ENCODE measurements at regions not wholly inside any gene's neighbourhood (a gene's known extent, or its start where the extent isn't known, plus 50 kb on each side); places are given as distances from the start of the nearest gene placed in this dataset.

DNA sequence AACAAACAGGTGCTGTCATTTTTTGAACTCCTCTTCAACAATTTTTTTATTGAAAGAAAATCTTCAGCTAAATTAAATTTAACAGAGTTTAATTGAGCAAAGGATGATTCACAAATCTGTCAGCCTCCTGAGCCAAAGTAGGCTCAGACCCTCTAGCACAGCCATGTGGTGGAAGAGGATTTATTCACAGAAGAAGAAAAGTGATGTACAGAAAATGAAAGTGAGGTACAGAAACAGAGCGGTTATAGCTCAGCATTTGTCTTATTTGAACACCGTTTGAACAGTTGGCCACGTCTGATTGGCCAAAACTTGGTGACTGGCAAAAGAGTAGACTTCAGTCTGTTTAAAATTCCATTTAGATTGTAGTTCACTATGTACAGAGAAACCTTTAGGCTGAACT lies 217.3 kb downstream of the SPANXN1 start:
- Histone ChIP-seq H3K4me3 (no peak overlapping the region), H3K4me1 (no peaks in the 10 kb centered on the region), H3K36me3 (no peaks in the 10 kb centered on the region), H3K27me3 (no peaks in the 10 kb centered on the region), H3K9me3 (no peaks in the 10 kb centered on the region), H3K27ac (no peak overlapping the region)
- no peak for DNase-seq
- no peak for TF ChIP-seq POLR2A (IDR thresholded peaks at IDR 0.05)
- TF ChIP-seq, protein P1, sequence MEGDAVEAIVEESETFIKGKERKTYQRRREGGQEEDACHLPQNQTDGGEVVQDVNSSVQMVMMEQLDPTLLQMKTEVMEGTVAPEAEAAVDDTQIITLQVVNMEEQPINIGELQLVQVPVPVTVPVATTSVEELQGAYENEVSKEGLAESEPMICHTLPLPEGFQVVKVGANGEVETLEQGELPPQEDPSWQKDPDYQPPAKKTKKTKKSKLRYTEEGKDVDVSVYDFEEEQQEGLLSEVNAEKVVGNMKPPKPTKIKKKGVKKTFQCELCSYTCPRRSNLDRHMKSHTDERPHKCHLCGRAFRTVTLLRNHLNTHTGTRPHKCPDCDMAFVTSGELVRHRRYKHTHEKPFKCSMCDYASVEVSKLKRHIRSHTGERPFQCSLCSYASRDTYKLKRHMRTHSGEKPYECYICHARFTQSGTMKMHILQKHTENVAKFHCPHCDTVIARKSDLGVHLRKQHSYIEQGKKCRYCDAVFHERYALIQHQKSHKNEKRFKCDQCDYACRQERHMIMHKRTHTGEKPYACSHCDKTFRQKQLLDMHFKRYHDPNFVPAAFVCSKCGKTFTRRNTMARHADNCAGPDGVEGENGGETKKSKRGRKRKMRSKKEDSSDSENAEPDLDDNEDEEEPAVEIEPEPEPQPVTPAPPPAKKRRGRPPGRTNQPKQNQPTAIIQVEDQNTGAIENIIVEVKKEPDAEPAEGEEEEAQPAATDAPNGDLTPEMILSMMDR (IDR thresholded peaks at IDR 0.05): no peak

- Histone ChIP-seq H3K9me3 (no peaks in the 10 kb centered on the region), H3K27me3 (no peaks in the 10 kb centered on the region), H3K36me3 (no peaks in the 10 kb centered on the region), H3K4me1 (no peaks in the 10 kb centered on the region), H3K27ac (no peak overlapping the region), H3K4me3 (no peak overlapping the region)
- TF ChIP-seq, protein P1 (IDR thresholded peaks at IDR 0.05): no peak
- TF ChIP-seq POLR2A (IDR thresholded peaks at IDR 0.05): no peak
- no peak for DNase-seq
Measured at GRCh38 chrX:145475725-145476124, 228.4 kb downstream of the SPANXN1 start.

DNA sequence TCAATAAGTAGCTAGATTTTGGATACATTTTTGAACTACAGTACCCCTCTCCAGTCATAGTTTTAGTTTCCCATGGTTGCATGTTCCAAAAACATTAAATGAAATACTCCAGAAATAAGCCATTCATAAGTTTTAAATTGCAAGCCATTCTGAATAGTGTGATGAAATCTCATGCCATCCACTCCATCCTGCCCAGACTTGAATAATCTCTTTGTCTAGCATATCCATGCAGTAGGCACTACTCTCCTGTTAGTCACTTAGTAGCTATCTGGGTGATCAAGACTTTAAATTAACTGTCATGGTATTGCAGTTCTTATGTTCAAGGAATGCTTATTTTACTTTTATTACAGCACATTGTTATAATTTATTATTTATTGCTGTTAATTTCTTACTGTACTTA lies 237.4 kb downstream of the SPANXN1 start:
- Histone ChIP-seq H3K36me3 (no peaks in the 10 kb centered on the region), H3K9me3 (no peaks in the 10 kb centered on the region), H3K27ac (no peak overlapping the region), H3K27me3 (no peaks in the 10 kb centered on the region), H3K4me1 (no peaks in the 10 kb centered on the region), H3K4me3 (no peak overlapping the region)
- no peak for DNase-seq
- TF ChIP-seq POLR2A (IDR thresholded peaks at IDR 0.05): no peak
- TF ChIP-seq, protein P1 (IDR thresholded peaks at IDR 0.05): no peak

GRCh38 chrX:145502670-145503069 lies 255.4 kb downstream of the SPANXN1 start:
- H3K4me1 ChIP-seq: no peaks in the 10 kb centered on the region
- no peaks in the 10 kb centered on the region for H3K36me3 ChIP-seq
- no peak overlapping the region for H3K27ac ChIP-seq
- no peak overlapping the region for H3K4me3 ChIP-seq
- DNase-seq: no peak
- no peaks in the 10 kb centered on the region for H3K9me3 ChIP-seq
- no peaks in the 10 kb centered on the region for H3K27me3 ChIP-seq
- TF ChIP-seq, protein P1 (IDR thresholded peaks at IDR 0.05): no peak
- TF ChIP-seq POLR2A (IDR thresholded peaks at IDR 0.05): no peak

DNA sequence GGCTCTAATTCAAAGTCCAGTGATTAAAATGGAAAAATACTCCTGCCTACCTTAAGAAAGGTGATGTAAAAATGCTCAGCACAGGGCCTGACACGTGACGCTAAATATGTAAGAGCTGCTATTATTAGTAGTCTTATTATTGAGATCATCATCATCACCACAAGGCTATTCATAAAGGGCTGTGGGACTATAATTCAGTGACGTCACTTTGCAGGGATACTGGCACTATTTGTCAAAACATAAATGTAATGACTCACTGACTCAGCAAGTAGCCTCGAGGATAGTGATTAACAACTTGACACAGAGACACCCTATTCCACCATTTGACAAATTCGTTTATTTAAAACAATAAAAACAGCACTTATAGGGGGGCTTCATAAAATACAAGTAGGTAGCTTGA lies 258.9 kb downstream of the SPANXN1 start:
- no peak for DNase-seq
- Histone ChIP-seq H3K27me3 (no peaks in the 10 kb centered on the region), H3K9me3 (no peaks in the 10 kb centered on the region), H3K27ac (no peak overlapping the region), H3K4me3 (no peak overlapping the region), H3K36me3 (no peaks in the 10 kb centered on the region), H3K4me1 (no peaks in the 10 kb centered on the region)
- TF ChIP-seq, protein P1 (IDR thresholded peaks at IDR 0.05): no peak
- TF ChIP-seq POLR2A (IDR thresholded peaks at IDR 0.05): no peak

GRCh38 chrX:145524931-145525330 lies 277.6 kb downstream of the SPANXN1 start:
- Histone ChIP-seq H3K4me3 (no peak overlapping the region), H3K27ac (no peak overlapping the region), H3K27me3 (no peaks in the 10 kb centered on the region), H3K36me3 (no peaks in the 10 kb centered on the region), H3K4me1 (no peaks in the 10 kb centered on the region), H3K9me3 (no peaks in the 10 kb centered on the region)
- TF ChIP-seq POLR2A (IDR thresholded peaks at IDR 0.05): no peak
- TF ChIP-seq, protein P1 (IDR thresholded peaks at IDR 0.05): no peak
- no peak for DNase-seq

Measured in Peyer's patch (tissue), 4 donors.